ENCODE measurements at regions not wholly inside any gene's neighbourhood (a gene's known extent, or its start where the extent isn't known, plus 50 kb on each side); places are given as distances from the start of the nearest gene placed in this dataset.

DNA sequence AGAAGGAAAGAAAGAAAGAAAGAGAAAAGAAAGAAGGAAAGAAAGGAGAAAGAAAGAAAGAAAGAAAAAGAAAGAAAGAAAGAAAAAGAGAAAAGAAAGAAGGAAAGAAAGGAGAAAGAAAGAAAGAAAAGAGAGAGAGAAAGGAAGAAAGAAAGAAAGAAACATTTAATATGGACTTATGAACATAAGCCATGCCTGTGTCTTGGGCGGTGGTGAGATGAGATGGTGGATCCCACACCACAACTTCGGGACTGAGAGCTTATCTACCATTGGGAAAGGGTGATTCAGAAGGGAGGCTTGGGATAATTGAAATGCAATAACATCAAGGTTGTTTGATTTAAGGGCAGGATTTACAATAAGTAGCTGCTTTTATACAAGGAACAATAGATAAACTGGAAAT is 843.9 kb upstream of the AUTS2 start:
- no peak for TF ChIP-seq CTCF (IDR thresholded peaks at IDR 0.05; ENCODE audit: low read depth, low read length)
- DNase-seq (ENCODE audit: extremely low read depth, low read depth), result no peak

DNA sequence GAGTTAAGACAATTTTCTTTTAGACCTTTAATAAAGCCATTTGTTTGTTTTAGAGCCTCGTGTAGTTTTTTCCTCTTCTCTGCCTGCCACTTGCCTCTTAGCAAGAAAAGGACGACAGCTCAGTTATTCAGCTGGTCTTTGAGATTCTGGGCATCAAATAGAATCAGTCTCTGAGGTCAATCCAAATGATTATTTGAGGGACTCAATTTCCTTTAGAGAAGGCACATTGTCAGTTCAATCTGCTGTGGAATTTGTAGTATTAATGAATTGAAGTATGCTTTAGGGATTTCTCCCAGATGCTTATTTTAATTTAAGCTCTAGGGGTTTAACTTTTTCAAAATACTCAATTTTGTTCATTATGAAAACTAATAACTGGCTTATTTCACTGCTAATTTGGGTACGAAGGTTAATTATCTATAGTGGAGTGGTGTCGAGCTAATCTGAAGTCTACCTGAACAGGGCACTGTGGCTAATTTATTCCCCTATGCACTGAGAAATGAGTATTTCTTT is 841.2 kb upstream of the AUTS2 start:
- no peak for TF ChIP-seq CTCF (IDR thresholded peaks at IDR 0.05; ENCODE audit: low read depth, low read length)
- DNase-seq (ENCODE audit: extremely low read depth, low read depth), result no peak

DNA sequence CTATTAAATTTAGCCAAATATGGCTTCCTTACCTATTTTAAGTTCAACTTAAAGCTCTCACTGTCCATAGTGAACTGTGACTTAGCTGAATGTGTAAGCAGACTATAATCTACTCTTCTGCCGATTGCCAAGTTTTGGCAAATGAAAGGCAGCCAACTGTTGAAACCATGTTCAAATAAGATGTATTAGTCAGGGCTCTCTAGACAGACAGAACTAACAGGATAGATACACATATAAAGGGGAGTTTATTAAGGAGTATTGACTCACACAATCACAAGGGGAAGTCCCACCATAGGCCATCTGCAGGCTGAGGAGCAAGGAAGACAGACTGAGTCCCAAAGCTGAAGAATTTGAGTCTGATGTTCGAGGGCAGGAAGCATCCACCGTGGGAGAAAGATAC is 837.7 kb upstream of the AUTS2 start:
- no peak for TF ChIP-seq CTCF (IDR thresholded peaks at IDR 0.05; ENCODE audit: low read depth, low read length)
- no peak for DNase-seq (ENCODE audit: extremely low read depth, low read depth)

GRCh38 chr7:68767462-68767861 is 830.8 kb upstream of the AUTS2 start:
- DNase-seq (ENCODE audit: extremely low read depth, low read depth), result no peak
- TF ChIP-seq CTCF (IDR thresholded peaks at IDR 0.05; ENCODE audit: low read depth, low read length), result no peak

- no peak for TF ChIP-seq CTCF (IDR thresholded peaks at IDR 0.05; ENCODE audit: low read depth, low read length)
- DNase-seq (ENCODE audit: extremely low read depth, low read depth), result no peak
Measured at GRCh38 chr7:68770649-68771048, 827.6 kb upstream of the AUTS2 start.

- TF ChIP-seq CTCF (IDR thresholded peaks at IDR 0.05; ENCODE audit: low read depth, low read length), result no peak
- no peak for DNase-seq (ENCODE audit: extremely low read depth, low read depth)
Measured at GRCh38 chr7:68776326-68776725, 821.9 kb upstream of the AUTS2 start.

DNA sequence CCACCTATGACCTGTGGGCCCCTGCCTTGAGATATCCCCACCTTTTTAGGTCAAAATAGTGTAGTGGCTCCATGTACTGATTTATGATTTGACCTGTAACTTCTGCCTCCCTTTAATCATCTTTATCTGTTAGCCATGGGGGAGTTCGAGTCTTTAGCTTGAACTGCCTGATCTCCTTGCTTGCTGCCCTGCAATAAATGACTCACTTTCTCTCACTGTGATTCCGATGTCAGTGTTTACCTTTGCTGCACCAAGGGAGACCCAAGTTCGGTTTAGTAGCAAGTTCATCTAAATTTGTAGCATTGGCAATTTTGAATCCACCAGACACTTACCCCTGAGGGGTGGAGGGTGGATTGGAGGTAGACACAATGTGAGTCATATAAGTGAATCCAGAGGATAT is 814.6 kb upstream of the AUTS2 start:
- no peak for TF ChIP-seq CTCF (IDR thresholded peaks at IDR 0.05; ENCODE audit: low read depth, low read length)
- DNase-seq (ENCODE audit: extremely low read depth, low read depth), result no peak

Data from AG09319 (cell line).